ENCODE measurements at regions not wholly inside any gene's neighbourhood (a gene's known extent, or its start where the extent isn't known, plus 50 kb on each side); places are given as distances from the start of the nearest gene placed in this dataset.

- no peak for TF ChIP-seq POLR2AphosphoS5 (IDR thresholded peaks at IDR 0.05)
- no peak for TF ChIP-seq CTCF (IDR thresholded peaks at IDR 0.05)
- TF ChIP-seq POLR2A (IDR thresholded peaks at IDR 0.05) = no peak
These were observed 85.4 kb upstream of the IGFBP7 start for GRCh38 chr4:57195622-57196021.
